ENCODE measurements at regions not wholly inside any gene's neighbourhood (a gene's known extent, or its start where the extent isn't known, plus 50 kb on each side); places are given as distances from the start of the nearest gene placed in this dataset.

DNA sequence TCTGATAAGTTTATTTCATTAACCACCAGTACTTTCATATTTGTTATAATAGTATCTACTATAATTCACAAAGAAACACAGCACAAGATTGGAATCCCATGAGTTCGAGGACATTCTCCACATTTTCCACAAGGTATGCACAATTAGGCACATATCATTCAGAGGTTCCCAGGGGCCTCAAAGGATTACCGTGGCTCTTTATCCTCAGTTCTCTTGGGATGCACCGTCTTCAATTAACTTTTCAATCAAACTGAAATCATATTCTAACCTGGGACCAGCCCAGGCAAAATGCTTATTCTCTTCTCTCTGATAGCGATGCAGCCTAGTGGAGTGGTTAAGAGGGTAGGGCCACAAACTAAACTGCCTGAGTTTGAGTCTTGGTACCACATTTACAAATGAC is 242.6 kb upstream of the RASGEF1B start:
- Histone ChIP-seq H3K9me3 (replicated peaks in 1 of 3) (no peaks in the 10 kb centered on the region), H3K4me1 (replicated peaks in 1 of 2) (no peaks in the 10 kb centered on the region), H3K27ac (no peak overlapping the region), H3K36me3 (replicated peaks in 1 of 2) (no peaks in the 10 kb centered on the region), H3K27me3 (no peaks in the 10 kb centered on the region), H3K4me3 (no peak overlapping the region)
- TF ChIP-seq POLR2A (IDR thresholded peaks at IDR 0.05) = no peak
- TF ChIP-seq, protein P1, sequence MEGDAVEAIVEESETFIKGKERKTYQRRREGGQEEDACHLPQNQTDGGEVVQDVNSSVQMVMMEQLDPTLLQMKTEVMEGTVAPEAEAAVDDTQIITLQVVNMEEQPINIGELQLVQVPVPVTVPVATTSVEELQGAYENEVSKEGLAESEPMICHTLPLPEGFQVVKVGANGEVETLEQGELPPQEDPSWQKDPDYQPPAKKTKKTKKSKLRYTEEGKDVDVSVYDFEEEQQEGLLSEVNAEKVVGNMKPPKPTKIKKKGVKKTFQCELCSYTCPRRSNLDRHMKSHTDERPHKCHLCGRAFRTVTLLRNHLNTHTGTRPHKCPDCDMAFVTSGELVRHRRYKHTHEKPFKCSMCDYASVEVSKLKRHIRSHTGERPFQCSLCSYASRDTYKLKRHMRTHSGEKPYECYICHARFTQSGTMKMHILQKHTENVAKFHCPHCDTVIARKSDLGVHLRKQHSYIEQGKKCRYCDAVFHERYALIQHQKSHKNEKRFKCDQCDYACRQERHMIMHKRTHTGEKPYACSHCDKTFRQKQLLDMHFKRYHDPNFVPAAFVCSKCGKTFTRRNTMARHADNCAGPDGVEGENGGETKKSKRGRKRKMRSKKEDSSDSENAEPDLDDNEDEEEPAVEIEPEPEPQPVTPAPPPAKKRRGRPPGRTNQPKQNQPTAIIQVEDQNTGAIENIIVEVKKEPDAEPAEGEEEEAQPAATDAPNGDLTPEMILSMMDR (IDR thresholded peaks at IDR 0.05) = no peak
- WGBS, 4 donors = 74 to 92% (median 79%) methylated on average over 4 of the region's 4 CpGs
- intact Hi-C loops (cut with DNase I) = no loop called here
- DNase-seq = no peak

DNA sequence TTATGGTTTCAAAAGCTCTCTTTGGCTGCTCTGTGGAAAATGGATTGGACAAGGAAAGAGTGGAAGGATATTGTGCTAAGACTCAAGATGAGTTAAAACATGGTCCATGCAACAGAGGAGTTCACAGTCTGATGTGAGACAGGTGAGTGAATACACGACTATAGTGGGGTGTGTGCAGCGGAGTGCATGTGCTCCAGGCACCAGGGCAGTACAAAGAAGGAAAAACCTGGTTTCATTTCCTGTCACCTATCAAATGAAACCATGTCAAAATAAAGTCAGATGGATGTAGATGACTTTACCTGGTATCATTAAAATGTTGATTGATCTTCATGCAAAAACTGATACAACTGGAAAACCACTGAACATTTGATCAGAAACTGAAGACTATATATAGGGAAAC is 241.0 kb upstream of the RASGEF1B start:
- Histone ChIP-seq H3K9me3 (replicated peaks in 1 of 3) (no peaks in the 10 kb centered on the region), H3K4me1 (replicated peaks in 1 of 2) (no peaks in the 10 kb centered on the region), H3K36me3 (replicated peaks in 1 of 2) (no peaks in the 10 kb centered on the region), H3K27ac (no peak overlapping the region), H3K27me3 (no peaks in the 10 kb centered on the region), H3K4me3 (no peak overlapping the region)
- TF ChIP-seq, protein P1 (IDR thresholded peaks at IDR 0.05) = no peak
- TF ChIP-seq POLR2A (IDR thresholded peaks at IDR 0.05) = no peak
- intact Hi-C loops (cut with DNase I) = no loop called here
- DNase-seq = no peak
- 60 to 93% (median 78%) methylated on average over 2 of the region's 2 CpGs for WGBS, 4 donors

DNA sequence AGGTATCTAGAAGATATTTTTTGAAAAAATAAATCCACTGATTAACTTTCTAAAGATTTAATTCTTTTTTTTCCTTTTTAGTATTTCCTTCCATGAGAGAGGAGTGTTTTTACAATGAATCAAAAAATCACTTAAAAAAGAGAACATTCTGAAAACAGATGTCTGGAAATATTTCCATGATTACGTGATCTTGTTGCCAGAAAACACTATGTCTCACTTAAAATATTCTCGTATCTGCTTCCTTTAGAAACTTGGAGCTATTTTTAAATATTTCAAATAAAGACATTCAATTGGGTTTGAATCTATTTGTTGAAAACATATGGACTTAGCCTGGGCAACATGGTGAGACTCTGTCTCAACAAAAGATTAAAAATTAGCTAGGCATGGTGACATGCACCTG is 232.8 kb upstream of the RASGEF1B start:
- H3K4me3 ChIP-seq = no peak overlapping the region
- intact Hi-C loops (cut with DNase I) = no loop called here
- WGBS, 4 donors = 49 to 61% (median 53%) methylated on average over 2 of the region's 2 CpGs
- no peak for DNase-seq
- H3K36me3 ChIP-seq (replicated peaks in 1 of 2) = no peaks in the 10 kb centered on the region
- no peaks in the 10 kb centered on the region for H3K9me3 ChIP-seq (replicated peaks in 1 of 3)
- no peaks in the 10 kb centered on the region for H3K4me1 ChIP-seq (replicated peaks in 1 of 2)
- no peaks in the 10 kb centered on the region for H3K27me3 ChIP-seq
- no peak overlapping the region for H3K27ac ChIP-seq
- TF ChIP-seq, protein P1 (IDR thresholded peaks at IDR 0.05) = no peak
- TF ChIP-seq POLR2A (IDR thresholded peaks at IDR 0.05) = no peak

DNA sequence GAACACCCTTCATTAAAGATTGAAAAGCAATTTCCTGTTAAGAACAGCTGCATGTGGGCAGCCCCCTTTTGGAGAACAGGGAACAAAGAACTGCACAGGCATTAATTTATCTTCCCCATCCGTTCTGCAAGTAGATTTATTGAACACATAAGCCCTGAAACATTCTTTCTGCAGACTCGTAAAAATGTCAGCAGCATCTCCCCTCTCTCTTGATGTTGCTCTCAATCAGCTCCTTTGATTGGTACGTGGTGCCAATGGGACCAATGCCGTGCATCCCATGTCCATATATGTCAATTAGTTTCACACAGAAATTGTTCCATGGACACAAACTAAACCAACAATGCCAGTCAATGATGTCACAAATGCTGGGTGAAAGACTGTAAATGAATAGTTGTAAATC is 228.5 kb upstream of the RASGEF1B start:
- intact Hi-C loops (cut with DNase I) = no loop called here
- no peaks in the 10 kb centered on the region for H3K27me3 ChIP-seq
- DNase-seq = no peak
- H3K4me1 ChIP-seq (replicated peaks in 1 of 2) = no peaks in the 10 kb centered on the region
- no peak overlapping the region for H3K4me3 ChIP-seq
- no peaks in the 10 kb centered on the region for H3K36me3 ChIP-seq (replicated peaks in 1 of 2)
- no peak overlapping the region for H3K27ac ChIP-seq
- no peak for TF ChIP-seq POLR2A (IDR thresholded peaks at IDR 0.05)
- TF ChIP-seq, protein P1 (IDR thresholded peaks at IDR 0.05) = no peak
- 45 to 52% (median 48%) methylated on average over 4 of the region's 4 CpGs for WGBS, 4 donors
- H3K9me3 ChIP-seq (replicated peaks in 1 of 3) = no peaks in the 10 kb centered on the region
